HFF-Myc (cell line): ENCODE measurements at regions not wholly inside any gene's neighbourhood (a gene's known extent, or its start where the extent isn't known, plus 50 kb on each side); places are given as distances from the start of the nearest gene placed in this dataset.

Source experiments
- DNase-seq: peaks from one replicate; pipeline ENCODE4 v3.0.0-alpha.2; 2011; ENCODE audit warnings: low read depth; ENCODE audit errors: extremely low read depth
- H3K4me3 ChIP-seq: replicated peaks from 2 replicates; pipeline ENCODE4 v1.5.1; 2011; ENCODE audit warnings: low read depth, mild to moderate bottlenecking, control low read depth, low read length
- CTCF ChIP-seq: IDR thresholded peaks from 2 replicates; pipeline ENCODE4 v1.5.1; 2012; ENCODE audit warnings: mild to moderate bottlenecking, low read depth, low read length, control low read depth; ENCODE audit errors: missing control alignments

GRCh38 chr1:162972773-162973172 lies 96.4 kb upstream of the RGS4 start:
- TF ChIP-seq CTCF, result no peak
- no peak for DNase-seq
- no peak overlapping the region for H3K4me3 ChIP-seq

- no peak for DNase-seq
- H3K4me3 ChIP-seq, result no peak overlapping the region
- no peak for TF ChIP-seq CTCF
Observed at GRCh38 chr1:162970021-162970420, 99.1 kb upstream of the RGS4 start.

- H3K4me3 ChIP-seq, result no peak overlapping the region
- no peak for TF ChIP-seq CTCF
- DNase-seq, result no peak
Observed at GRCh38 chr1:162966613-162967012, 102.5 kb upstream of the RGS4 start.

- DNase-seq, result no peak
- no peak for TF ChIP-seq CTCF
- H3K4me3 ChIP-seq, result no peak overlapping the region
Observed at GRCh38 chr1:162964901-162965300, 103.9 kb upstream of the CCDC190 start.

GRCh38 chr1:162956922-162957321 lies 95.9 kb upstream of the CCDC190 start:
- no peak overlapping the region for H3K4me3 ChIP-seq
- no peak for TF ChIP-seq CTCF
- DNase-seq, result no peak

GRCh38 chr1:162954824-162955223 lies 93.8 kb upstream of the CCDC190 start:
- DNase-seq, result no peak
- TF ChIP-seq CTCF, result no peak
- no peak overlapping the region for H3K4me3 ChIP-seq

- TF ChIP-seq CTCF, result no peak
Observed at GRCh38 chr1:162952956-162953355, 92.0 kb upstream of the CCDC190 start.

More at GRCh38 chr1:162952956-162953355, 92.0 kb upstream of the CCDC190 start:
- no peak for DNase-seq
- no peak overlapping the region for H3K4me3 ChIP-seq
